H1 (cell line): ENCODE measurements at regions not wholly inside any gene's neighbourhood (a gene's known extent, or its start where the extent isn't known, plus 50 kb on each side); places are given as distances from the start of the nearest gene placed in this dataset.
A peak's percentile ranks its signal among the peaks of the same experiment; 100 is the strongest.

ENCODE experiments used
- CTCF ChIA-PET: fragments of 300-600 bp; sonication (Branson Sonifier 250); formaldehyde crosslinking; loops from one replicate; lab custom pipeline; 2021; ENCODE audit not compliant: partially characterized antibody; lab: Charles Lee
- POLR2A ChIA-PET: fragments of 300-600 bp; sonication (Branson Sonifier 250); formaldehyde crosslinking; loops from one replicate; lab custom pipeline; 2021; ENCODE audit warnings: inconsistent platforms; ENCODE audit not compliant: partially characterized antibody; lab: Charles Lee
- DNase-seq, 2 experiments: peaks; one replicate each; pipeline versions ENCODE4 v3.0.0 to v3.0.0-alpha.2; 2010 to 2022; ENCODE audit warnings: low spot score in 2 of 2, low read depth in 1 of 2, mixed read lengths in 1 of 2
- FAIRE-seq: peaks from 2 replicates; lab custom pipeline; 2011; peaks lifted over from hg19 to GRCh38; lab: Jason Lieb, UNC
- H2AFZ ChIP-seq: 2 replicates; pipeline ENCODE4 v1.8.1; 2012; ENCODE audit warnings: low read length, inconsistent platforms
- H2AK5ac ChIP-seq: 2 replicates; pipeline ENCODE4 v1.6.1; 2013; ENCODE audit warnings: low read depth, low read length
- H2BK120ac ChIP-seq: replicated peaks from 2 replicates; pipeline ENCODE3; 2013; ENCODE audit warnings: low read depth, low read length, inconsistent platforms
- H2BK12ac ChIP-seq: 2 replicates; pipeline ENCODE4 v1.6.1; 2013; ENCODE audit warnings: low read depth, low read length
- H2BK15ac ChIP-seq: 2 replicates; pipeline ENCODE4 v1.6.1; 2013; ENCODE audit warnings: low read length
- H2BK20ac ChIP-seq: 2 replicates; pipeline ENCODE4 v1.6.1; 2013; ENCODE audit warnings: low read length
- H2BK5ac ChIP-seq: 2 replicates; pipeline ENCODE4 v1.6.1; 2013; ENCODE audit warnings: low read depth, low read length
- H3K14ac ChIP-seq: 2 replicates; pipeline ENCODE4 v1.6.1; 2013; ENCODE audit warnings: inconsistent platforms; ENCODE audit not compliant: insufficient read length
- H3K18ac ChIP-seq: 2 replicates; pipeline ENCODE4 v1.6.1; 2013; ENCODE audit warnings: low read length; ENCODE audit errors: extremely low read depth
- H3K23ac ChIP-seq: 2 replicates; pipeline ENCODE4 v1.6.1; 2013; ENCODE audit warnings: inconsistent platforms; ENCODE audit not compliant: insufficient read length
- H3K23me2 ChIP-seq: 2 replicates; pipeline ENCODE4 v1.6.1; 2013; ENCODE audit warnings: low read depth, low read length
- H3K27ac ChIP-seq: 2 replicates; pipeline ENCODE4 v1.6.1; 2011; ENCODE audit warnings: low read depth, low read length, inconsistent platforms
- H3K27me3 ChIP-seq, 4 experiments: replicated peaks in 1 of 4; 1 replicate in 1 of 4; 2 replicates in 3 of 4; pipeline versions ENCODE4 v1.6.1 to v1.8.1; 2011 to 2013; ENCODE audit warnings: low read length in 3 of 4, mild to moderate bottlenecking in 3 of 4, inconsistent platforms in 2 of 4, mixed read lengths in 2 of 4, moderate library complexity in 1 of 4; ENCODE audit not compliant: control insufficient read depth in 3 of 4, insufficient read depth in 3 of 4; ENCODE audit errors: extremely low read depth in 1 of 4
- H3K36me3 ChIP-seq, 4 experiments: 2 replicates each; pipeline versions ENCODE4 v1.6.1 to v1.8.1; 2011 to 2013; ENCODE audit warnings: mild to moderate bottlenecking in 4 of 4, low read length in 3 of 4, moderate library complexity in 2 of 4, control low read depth in 1 of 4, inconsistent platforms in 1 of 4; ENCODE audit not compliant: insufficient read depth in 4 of 4, control insufficient read depth in 2 of 4
- H3K4ac ChIP-seq: replicated peaks from 2 replicates; pipeline ENCODE3; 2013; ENCODE audit warnings: low read length, low read depth, mixed read lengths, inconsistent platforms; ENCODE audit not compliant: insufficient read length
- H3K4me1 ChIP-seq, 4 experiments: replicated peaks in 1 of 4; 1 replicate in 1 of 4; 2 replicates in 3 of 4; pipeline versions ENCODE4 v1.6.1 to v1.8.1; 2011 to 2013; ENCODE audit warnings: low read length in 3 of 4, inconsistent platforms in 2 of 4, mixed read lengths in 1 of 4; ENCODE audit not compliant: insufficient read depth in 4 of 4, control insufficient read depth in 3 of 4
- H3K4me2 ChIP-seq, 2 experiments: 2 replicates each; pipeline versions ENCODE4 v1.6.1 to v1.8.1; 2011 to 2013; ENCODE audit warnings: low read depth in 2 of 2, low read length in 2 of 2, control low read depth in 1 of 2, inconsistent platforms in 1 of 2, mild to moderate bottlenecking in 1 of 2; ENCODE audit not compliant: insufficient read depth in 1 of 2
- H3K4me3 ChIP-seq, 4 experiments: fragments of 200-600, 300-600 bp in 1 of 4; sonication (generic), shearing (Covaris generic), sonication (Bioruptor Twin) in 1 of 4; 2 replicates each; pipeline versions ENCODE4 v1.5.1 to v1.8.1; 2011 to 2016; ENCODE audit warnings: low read length in 4 of 4, low read depth in 3 of 4, control low read depth in 2 of 4, inconsistent platforms in 2 of 4, mild to moderate bottlenecking in 2 of 4, mixed read lengths in 1 of 4, moderate library complexity in 1 of 4; ENCODE audit not compliant: insufficient read depth in 2 of 4; ENCODE audit errors: extremely low read depth in 1 of 4
- H3K56ac ChIP-seq: replicated peaks from 2 replicates; pipeline ENCODE3; 2013; ENCODE audit warnings: low read depth, mild to moderate bottlenecking, mixed read lengths, low read length, inconsistent platforms; ENCODE audit not compliant: insufficient read length
- H3K79me1 ChIP-seq: 2 replicates; pipeline ENCODE4 v1.6.1; 2013; ENCODE audit warnings: low read depth, low read length, control low read depth
- H3K79me2 ChIP-seq, 2 experiments: 2 replicates each; pipeline versions ENCODE4 v1.6.1 to v1.8.1; 2012 to 2013; ENCODE audit warnings: low read length in 2 of 2, mild to moderate bottlenecking in 2 of 2, inconsistent platforms in 1 of 2; ENCODE audit not compliant: insufficient read depth in 2 of 2, control insufficient read depth in 1 of 2
- H3K9ac ChIP-seq, 4 experiments: replicated peaks in 1 of 4; 1 replicate in 1 of 4; 2 replicates in 3 of 4; pipeline versions ENCODE4 v1.6.1 to v1.8.1; 2011 to 2013; ENCODE audit warnings: low read depth in 3 of 4, low read length in 3 of 4, control low read depth in 2 of 4, mild to moderate bottlenecking in 2 of 4, moderate library complexity in 2 of 4, inconsistent platforms in 1 of 4; ENCODE audit errors: extremely low read depth in 1 of 4
- H3K9me3 ChIP-seq, 2 experiments: 2 replicates each; pipeline versions ENCODE4 v1.6.1 to v1.8.1; 2012 to 2013; ENCODE audit warnings: mild to moderate bottlenecking in 2 of 2, moderate library complexity in 2 of 2, control low read depth in 1 of 2, inconsistent platforms in 1 of 2, low read depth in 1 of 2, low read length in 1 of 2, mixed read lengths in 1 of 2; ENCODE audit not compliant: insufficient read depth in 2 of 2
- H4K20me1 ChIP-seq, 2 experiments: replicated peaks in 1 of 2; 2 replicates each; pipeline versions ENCODE3 to v1.8.1; 2011 to 2013; ENCODE audit warnings: inconsistent platforms in 2 of 2, low read length in 2 of 2, mild to moderate bottlenecking in 1 of 2; ENCODE audit not compliant: insufficient read depth in 2 of 2, control insufficient read depth in 1 of 2
- H4K5ac ChIP-seq: 2 replicates; pipeline ENCODE4 v1.6.1; 2013; ENCODE audit warnings: low read length, low read depth, mixed read lengths, inconsistent platforms; ENCODE audit not compliant: insufficient read length
- H4K8ac ChIP-seq: 2 replicates; pipeline ENCODE4 v1.8.0; 2013; ENCODE audit warnings: mild to moderate bottlenecking, moderate library complexity, low read length, inconsistent platforms; ENCODE audit not compliant: insufficient read depth; ENCODE audit errors: extremely low read depth
- H4K91ac ChIP-seq: replicated peaks from 2 replicates; pipeline ENCODE3; 2013; ENCODE audit warnings: low read length, mixed read lengths, inconsistent platforms; ENCODE audit not compliant: insufficient read length
- BRCA1 ChIP-seq: IDR thresholded peaks from 2 replicates; pipeline ENCODE4 v1.6.1; 2012; ENCODE audit warnings: low read depth, low read length, improper control_type of control experiment
- CBX5 ChIP-seq: fragments of 300-800, 300-1000 bp; sonication (generic); IDR thresholded peaks from 2 replicates; pipeline ENCODE4 v1.7.1; 2016; ENCODE audit warnings: antibody characterized with exemption, low read length, low read depth
- CHD2 ChIP-seq: IDR thresholded peaks from 2 replicates; pipeline ENCODE4 v1.6.1; 2012; ENCODE audit warnings: low read length, improper control_type of control experiment
- NANOG ChIP-seq: IDR thresholded peaks from 2 replicates; pipeline ENCODE4 v1.6.1; 2011; ENCODE audit warnings: low read length, low read depth, mild to moderate bottlenecking, inconsistent platforms; ENCODE audit not compliant: insufficient read depth, poor library complexity, severe bottlenecking
- POLR2A ChIP-seq, 2 experiments: IDR thresholded peaks; 1 replicate in 1 of 2; 2 replicates in 1 of 2; pipeline ENCODE4 v1.6.1; 2011; ENCODE audit warnings: low read depth in 2 of 2, low read length in 2 of 2, mild to moderate bottlenecking in 2 of 2; ENCODE audit errors: control extremely low read depth in 1 of 2
- RBBP5 ChIP-seq: IDR thresholded peaks from 2 replicates; pipeline ENCODE4 v1.7.1; 2012; ENCODE audit warnings: low read depth, mild to moderate bottlenecking, inconsistent platforms, low read length, moderate library complexity, borderline replicate concordance
- RNF2 ChIP-seq: fragments of 200-900, 300-1000 bp; sonication (generic); IDR thresholded peaks from 2 replicates; pipeline ENCODE4 v1.7.1; 2016; ENCODE audit warnings: borderline replicate concordance, low read depth, mild to moderate bottlenecking, antibody characterized with exemption, low read length; ENCODE audit not compliant: poor library complexity, severe bottlenecking; ENCODE audit errors: missing control alignments
- SIRT6 ChIP-seq: IDR thresholded peaks from one replicate; pipeline ENCODE4 v1.7.1; 2012; ENCODE audit warnings: low read length, inconsistent platforms
- WGBS, 2 experiments: shearing (Covaris generic) in 1 of 2; methylation state at CpG; one replicate each; pipeline versions ENCODE4 v1.1.6 to v1.1.7; 2013 to 2015; ENCODE audit warnings: low lambda C conversion rate in 2 of 2, mixed read lengths in 2 of 2, inconsistent platforms in 1 of 2, low coverage in 1 of 2, missing lambda C conversion rate in 1 of 2; ENCODE audit not compliant: insufficient replicate concordance in 2 of 2, insufficient coverage in 1 of 2, insufficient read length in 1 of 2; ENCODE audit errors: extremely low coverage in 1 of 2, missing lambda C conversion rate in 1 of 2; 5-methylcytosine and 5-hydroxymethylcytosine counted together
- TF ChIP-seq, protein P1 (sequence below): IDR thresholded peaks from 2 replicates; pipeline ENCODE4 v1.6.1; 2012; ENCODE audit warnings: low read length, inconsistent platforms
- TF ChIP-seq, protein P2 (sequence below): IDR thresholded peaks from 2 replicates; pipeline ENCODE4 v1.6.1; 2011; ENCODE audit warnings: low read depth, mild to moderate bottlenecking, low read length; ENCODE audit not compliant: insufficient read depth

DNA sequence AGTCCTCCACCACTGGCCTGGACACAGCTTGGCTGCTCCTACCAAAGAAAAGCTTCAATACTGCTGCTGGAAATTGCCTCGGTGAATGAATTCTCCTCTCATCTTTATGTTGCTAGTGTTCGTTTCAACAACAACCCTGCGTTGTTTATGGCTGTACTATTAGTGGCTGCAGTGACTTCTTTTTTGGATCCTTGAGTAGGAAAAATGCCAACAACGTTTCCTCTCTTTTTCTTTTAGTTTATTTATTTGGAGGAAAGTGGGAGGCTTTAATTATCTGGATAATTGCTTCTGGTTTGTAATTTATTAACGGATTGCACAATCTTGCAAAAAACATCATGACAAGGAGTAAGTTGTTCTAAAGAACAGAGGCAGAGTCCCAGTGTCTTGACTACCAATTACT lies 464.1 kb upstream of the TRAM1L1 start:
- TF ChIP-seq RNF2 = no peak
- no peak for TF ChIP-seq BRCA1
- TF ChIP-seq, protein P1, sequence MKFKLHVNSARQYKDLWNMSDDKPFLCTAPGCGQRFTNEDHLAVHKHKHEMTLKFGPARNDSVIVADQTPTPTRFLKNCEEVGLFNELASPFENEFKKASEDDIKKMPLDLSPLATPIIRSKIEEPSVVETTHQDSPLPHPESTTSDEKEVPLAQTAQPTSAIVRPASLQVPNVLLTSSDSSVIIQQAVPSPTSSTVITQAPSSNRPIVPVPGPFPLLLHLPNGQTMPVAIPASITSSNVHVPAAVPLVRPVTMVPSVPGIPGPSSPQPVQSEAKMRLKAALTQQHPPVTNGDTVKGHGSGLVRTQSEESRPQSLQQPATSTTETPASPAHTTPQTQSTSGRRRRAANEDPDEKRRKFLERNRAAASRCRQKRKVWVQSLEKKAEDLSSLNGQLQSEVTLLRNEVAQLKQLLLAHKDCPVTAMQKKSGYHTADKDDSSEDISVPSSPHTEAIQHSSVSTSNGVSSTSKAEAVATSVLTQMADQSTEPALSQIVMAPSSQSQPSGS = no peak
- TF ChIP-seq, protein P2, sequence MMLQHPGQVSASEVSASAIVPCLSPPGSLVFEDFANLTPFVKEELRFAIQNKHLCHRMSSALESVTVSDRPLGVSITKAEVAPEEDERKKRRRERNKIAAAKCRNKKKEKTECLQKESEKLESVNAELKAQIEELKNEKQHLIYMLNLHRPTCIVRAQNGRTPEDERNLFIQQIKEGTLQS = no peak
- TF ChIP-seq RBBP5 = no peak
- no peak for TF ChIP-seq SIRT6
- TF ChIP-seq POLR2A (IDR thresholded peaks at IDR 0.05; ENCODE audit: control extremely low read depth in 1 of 2, low read depth in 2 of 2, low read length in 2 of 2) = no peak
- TF ChIP-seq NANOG = no peak
- no peak for TF ChIP-seq CBX5
- no peak for TF ChIP-seq CHD2
- H4K91ac ChIP-seq = no peak overlapping the region
- H3K79me2 ChIP-seq = no peaks in the 10 kb centered on the region
- H4K20me1 ChIP-seq = no peaks in the 10 kb centered on the region
- no peak overlapping the region for H2BK20ac ChIP-seq
- no peak overlapping the region for H2BK120ac ChIP-seq
- H3K27ac ChIP-seq = no peak overlapping the region
- H3K9me3 ChIP-seq = 0 out of 4 replicates have a peak, but pooled peaks cover 0 to 3% of the 10 kb centered on the region in 2 experiments
- H3K79me1 ChIP-seq = no peaks in the 10 kb centered on the region
- no peak for FAIRE-seq
- H3K18ac ChIP-seq = no peak overlapping the region
- H3K23me2 ChIP-seq = no peaks in the 10 kb centered on the region; the same call in 1 of the 2 replicates
- H3K14ac ChIP-seq = no peak overlapping the region
- H2BK15ac ChIP-seq = no peak overlapping the region
- 91% methylated on average over 5 of the region's 5 CpGs; no CpG with 5 or more reads in 1 of the 2 experiments for WGBS, 2 experiments
- H3K9ac ChIP-seq = no peak overlapping the region
- no peak overlapping the region for H2AK5ac ChIP-seq
- H3K23ac ChIP-seq = no peak overlapping the region
- CTCF ChIA-PET = no interaction called here
- no peak overlapping the region for H3K4me2 ChIP-seq
- no peak for DNase-seq
- no peak overlapping the region for H3K56ac ChIP-seq
- H2BK5ac ChIP-seq = no peak overlapping the region
- no peak overlapping the region for H4K8ac ChIP-seq
- no peak overlapping the region for H4K5ac ChIP-seq
- no peaks in the 10 kb centered on the region for H3K36me3 ChIP-seq
- no peak overlapping the region for H3K4me3 ChIP-seq
- no peaks in the 10 kb centered on the region for H3K4me1 ChIP-seq
- H2BK12ac ChIP-seq = no peak overlapping the region
- H3K27me3 ChIP-seq = no peaks in the 10 kb centered on the region
- H3K4ac ChIP-seq = no peak overlapping the region
- H2AFZ ChIP-seq = peak overlapping the region; percentile 54; the same call in 1 of the 2 replicates
- POLR2A ChIA-PET = no interaction called here
